ENCODE measurements at regions not wholly inside any gene's neighbourhood (a gene's known extent, or its start where the extent isn't known, plus 50 kb on each side); places are given as distances from the start of the nearest gene placed in this dataset.

GRCh38 chr3:14334936-14335335 is 67.5 kb upstream of the SLC6A6 start:
- Histone ChIP-seq H2BK5ac (ENCODE audit: insufficient read length, low read length) (no peak overlapping the region), H3K79me2 (ENCODE audit: insufficient read depth, low read length) (no peaks in the 10 kb centered on the region), H3K18ac (ENCODE audit: insufficient read length, low read depth, low read length) (no peak overlapping the region), H4K8ac (replicated peaks; ENCODE audit: insufficient read length, low read depth, low read length) (no peak overlapping the region), H3K79me1 (ENCODE audit: insufficient read depth, low read depth, low read length, poor library complexity, severe bottlenecking) (no peaks in the 10 kb centered on the region), H3K4me2 (ENCODE audit: insufficient read depth, insufficient read length, low read length) (no peak overlapping the region), H2AFZ (ENCODE audit: low read length) (no peak overlapping the region), H3K4ac (ENCODE audit: low read depth, low read length) (no peak overlapping the region), H3K9me3 (ENCODE audit: control insufficient read depth, low read depth, low read length) (no peaks in the 10 kb centered on the region), H3K27ac (ENCODE audit: insufficient read length, low read depth, low read length) (no peak overlapping the region), H2BK12ac (ENCODE audit: insufficient read length, low read depth, low read length) (no peak overlapping the region), H4K20me1 (ENCODE audit: control insufficient read depth, insufficient read depth, insufficient read length) (no peaks in the 10 kb centered on the region), H2BK120ac (ENCODE audit: low read depth, low read length, poor library complexity, severe bottlenecking) (no peak overlapping the region), H4K91ac (ENCODE audit: insufficient read length, low read depth, low read length) (no peak overlapping the region), H4K5ac (ENCODE audit: insufficient read length, low read depth, low read length) (no peak overlapping the region), H2AK5ac (ENCODE audit: insufficient read length, low read length) (no peak overlapping the region), H3K9ac (ENCODE audit: extremely low read depth, insufficient read length, low read length) (no peak overlapping the region), H2BK20ac (ENCODE audit: low read depth, low read length, poor library complexity, severe bottlenecking) (no peak overlapping the region), H3T11ph (ENCODE audit: low read length) (no peak overlapping the region), H3K23me2 (ENCODE audit: insufficient read length, low read depth, low read length, poor library complexity, severe bottlenecking) (no peaks in the 10 kb centered on the region), H3K14ac (ENCODE audit: insufficient read depth, low read length) (no peak overlapping the region; the same call in 1 of the 2 replicates), H2BK15ac (ENCODE audit: low read depth, low read length) (no peak overlapping the region), H3K23ac (ENCODE audit: insufficient read length, low read depth, low read length) (no peak overlapping the region), H3K4me1 (ENCODE audit: insufficient read depth, low read length) (no peaks in the 10 kb centered on the region), H3K56ac (ENCODE audit: insufficient read length, low read depth, low read length) (no peak overlapping the region), H3K27me3 (ENCODE audit: insufficient read depth, low read length) (no peaks in the 10 kb centered on the region)
- H3K36me3 Mint-ChIP-seq (ENCODE audit: insufficient read depth in 1 of 3, low read depth in 3 of 3): peaks cover 0 to 2% (median 0%) of the 10 kb centered on the region in 3 experiments; a peak in 1 of 7 replicates
- peak overlapping the region in 1 of 3 experiments; percentile 0; a peak in 2 of 7 replicates for H3K27ac Mint-ChIP-seq
- H3K27me3 Mint-ChIP-seq (ENCODE audit: low read depth): peaks cover 20% of the 10 kb centered on the region
- peaks cover 18 to 24% of the 10 kb centered on the region in 2 experiments for H3K4me1 Mint-ChIP-seq
- DNase-seq: no peak
- no peak for TF ChIP-seq CTCF (conservative IDR thresholded peaks at IDR 0.05)
- no CpG with 5 or more reads among the region's 7 CpGs for WGBS (ENCODE audit: extremely low coverage, insufficient read length, low lambda C conversion rate)
- no peak overlapping the region for H3K4me3 Mint-ChIP-seq
- H3K9me3 Mint-ChIP-seq: peaks cover 0 to 2% of the 10 kb centered on the region in 2 experiments; a peak in 2 of 5 replicates
